ENCODE measurements at regions not wholly inside any gene's neighbourhood (a gene's known extent, or its start where the extent isn't known, plus 50 kb on each side); places are given as distances from the start of the nearest gene placed in this dataset.
"Not testable (repeated sequence)": the region's sequence is repeated elsewhere in the genome, so short reads cannot be mapped to it uniquely, and the experiment has no call there.

- DNase-seq (ENCODE audit: low spot score), result not testable (repeated sequence)
Measured at GRCh38 chr1:221257548-221257947, 378.3 kb downstream of the HLX start.

GRCh38 chr1:221262677-221263076 is 383.4 kb downstream of the HLX start:
- DNase-seq (ENCODE audit: low spot score), result not testable (repeated sequence)

GRCh38 chr1:221263831-221264767 is 384.9 kb downstream of the HLX start:
- DNase-seq (ENCODE audit: low spot score), result peak; percentile 78

GRCh38 chr1:221264848-221265247 is 385.6 kb downstream of the HLX start:
- DNase-seq (ENCODE audit: low spot score), result no peak

- peak; percentile 58 for DNase-seq (ENCODE audit: low spot score)
Measured at GRCh38 chr1:221268295-221268694, 389.1 kb downstream of the HLX start.

- no peak for DNase-seq (ENCODE audit: low spot score)
Measured at GRCh38 chr1:221271701-221272100, 392.5 kb downstream of the HLX start.

- no peak for DNase-seq (ENCODE audit: low spot score)
Measured at GRCh38 chr1:221272940-221273339, 393.7 kb downstream of the HLX start.

GRCh38 chr1:221274373-221274772 is 395.1 kb downstream of the HLX start:
- DNase-seq (ENCODE audit: low spot score), result no peak

GRCh38 chr1:221276896-221277409 is 397.7 kb downstream of the HLX start:
- no peak for DNase-seq (ENCODE audit: low spot score)

GRCh38 chr1:221279146-221279545 is 399.9 kb downstream of the HLX start:
- no peak for DNase-seq (ENCODE audit: low spot score)

- DNase-seq (ENCODE audit: low spot score), result no peak
Measured at GRCh38 chr1:221283532-221283931, 404.3 kb downstream of the HLX start.

GRCh38 chr1:221284028-221284427 is 404.8 kb downstream of the HLX start:
- DNase-seq (ENCODE audit: low spot score), result peak; percentile 36

GRCh38 chr1:221284991-221285390 is 405.7 kb downstream of the HLX start:
- not testable (repeated sequence) for DNase-seq (ENCODE audit: low spot score)

GRCh38 chr1:221285458-221286210 is 406.4 kb downstream of the HLX start:
- not testable (repeated sequence) for DNase-seq (ENCODE audit: low spot score)

GRCh38 chr1:221286399-221286798 is 407.2 kb downstream of the HLX start:
- no peak for DNase-seq (ENCODE audit: low spot score)

GRCh38 chr1:221289103-221289502 is 409.9 kb downstream of the HLX start:
- no peak for DNase-seq (ENCODE audit: low spot score)

- DNase-seq (ENCODE audit: low spot score), result no peak
Measured at GRCh38 chr1:221290669-221291068, 411.4 kb downstream of the HLX start.

- no peak for DNase-seq (ENCODE audit: low spot score)
Measured at GRCh38 chr1:221291113-221291512, 411.9 kb downstream of the HLX start.

GRCh38 chr1:221292652-221293051 is 413.4 kb downstream of the HLX start:
- no peak for DNase-seq (ENCODE audit: low spot score)

- DNase-seq (ENCODE audit: low spot score), result no peak
Measured at GRCh38 chr1:221294242-221294641, 415.0 kb downstream of the HLX start.

GRCh38 chr1:221302357-221302756 is 423.1 kb downstream of the HLX start:
- no peak for DNase-seq (ENCODE audit: low spot score)

GRCh38 chr1:221302810-221303209 is 423.6 kb downstream of the HLX start:
- no peak for DNase-seq (ENCODE audit: low spot score)

GRCh38 chr1:221303623-221304022 is 424.4 kb downstream of the HLX start:
- DNase-seq (ENCODE audit: low spot score), result no peak

Measured in AG08396 (cell line).